IMR-90 (cell line): ENCODE measurements at regions not wholly inside any gene's neighbourhood (a gene's known extent, or its start where the extent isn't known, plus 50 kb on each side); places are given as distances from the start of the nearest gene placed in this dataset.

Experiments used
- BHLHE40 ChIP-seq: fragments of 150-350 bp; IDR thresholded peaks from 2 replicates; pipeline ENCODE4 v1.6.1; 2016; ENCODE audit warnings: mild to moderate bottlenecking, low read depth, low read length
- CEBPB ChIP-seq: IDR thresholded peaks from 2 replicates; pipeline ENCODE4 v1.6.1; 2012; ENCODE audit warnings: low read depth, low read length, improper control_type of control experiment
- CHD1 ChIP-seq: IDR thresholded peaks from 2 replicates; pipeline ENCODE4 v1.6.1; 2012; ENCODE audit warnings: low read depth, low read length, improper control_type of control experiment
- FOS ChIP-seq: fragments of 150-350 bp; IDR thresholded peaks from 2 replicates; pipeline ENCODE4 v1.6.1; 2016; ENCODE audit warnings: low read depth, low read length
- MAFK ChIP-seq: IDR thresholded peaks from 2 replicates; pipeline ENCODE4 v1.6.1; 2012; ENCODE audit warnings: low read depth, low read length, improper control_type of control experiment
- MAZ ChIP-seq: IDR thresholded peaks from 2 replicates; pipeline ENCODE4 v1.6.1; 2012; ENCODE audit warnings: low read depth, mild to moderate bottlenecking, low read length, improper control_type of control experiment, moderate library complexity, borderline replicate concordance
- POLR2A ChIP-seq: IDR thresholded peaks from 2 replicates; pipeline ENCODE4 v1.6.1; 2012; ENCODE audit warnings: mild to moderate bottlenecking, low read depth, low read length
- RAD21 ChIP-seq: IDR thresholded peaks from 2 replicates; pipeline ENCODE4 v1.6.1; 2012; ENCODE audit warnings: low read length, improper control_type of control experiment
- RCOR1 ChIP-seq: IDR thresholded peaks from 2 replicates; pipeline ENCODE4 v1.6.1; 2012; ENCODE audit warnings: mild to moderate bottlenecking, low read length, improper control_type of control experiment; ENCODE audit not compliant: insufficient replicate concordance
- RFX5 ChIP-seq: IDR thresholded peaks from 2 replicates; pipeline ENCODE4 v1.8.0; 2012; ENCODE audit warnings: low read depth, mild to moderate bottlenecking, low read length, moderate library complexity
- SMC3 ChIP-seq: fragments of 150-350 bp; IDR thresholded peaks from 2 replicates; pipeline ENCODE4 v1.6.1; 2016; ENCODE audit warnings: low read depth, mild to moderate bottlenecking, antibody characterized with exemption, low read length, moderate library complexity
- TF ChIP-seq, protein P1 (sequence below): conservative IDR thresholded peaks from 2 replicates; pipeline ENCODE4 v1.5.1; 2012; ENCODE audit warnings: mild to moderate bottlenecking, low read depth, low read length, improper control_type of control experiment
- TF ChIP-seq, protein P2 (sequence below): fragments of 150-350 bp; IDR thresholded peaks from 2 replicates; pipeline ENCODE4 v1.6.1; 2017; ENCODE audit warnings: mild to moderate bottlenecking, antibody characterized with exemption, low read length, low read depth
- TF ChIP-seq, protein P3 (sequence below): fragments of 150-350 bp; IDR thresholded peaks from 2 replicates; pipeline ENCODE4 v1.6.1; 2016; ENCODE audit warnings: low read depth, mild to moderate bottlenecking, low read length, moderate library complexity, borderline replicate concordance

DNA sequence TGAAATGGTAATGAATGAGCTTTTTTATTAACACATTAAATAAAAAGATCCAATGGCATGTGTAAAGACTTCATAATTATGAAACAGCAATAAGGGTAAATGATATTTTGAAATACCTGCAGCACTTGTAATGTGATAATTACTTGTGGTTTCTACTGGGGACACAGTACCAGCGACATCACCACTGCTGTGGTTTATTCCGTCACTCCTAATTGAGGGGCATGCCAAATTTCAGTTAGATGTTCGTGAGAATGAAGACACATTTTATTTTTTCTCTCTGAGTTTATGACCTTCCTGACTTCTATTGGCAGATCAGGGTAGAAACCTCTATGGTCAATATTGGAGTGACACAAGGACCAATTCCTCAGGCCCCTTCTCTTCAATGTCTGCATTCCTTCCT, 131.9 kb upstream of the XYLT1 start:
- TF ChIP-seq, protein P1, sequence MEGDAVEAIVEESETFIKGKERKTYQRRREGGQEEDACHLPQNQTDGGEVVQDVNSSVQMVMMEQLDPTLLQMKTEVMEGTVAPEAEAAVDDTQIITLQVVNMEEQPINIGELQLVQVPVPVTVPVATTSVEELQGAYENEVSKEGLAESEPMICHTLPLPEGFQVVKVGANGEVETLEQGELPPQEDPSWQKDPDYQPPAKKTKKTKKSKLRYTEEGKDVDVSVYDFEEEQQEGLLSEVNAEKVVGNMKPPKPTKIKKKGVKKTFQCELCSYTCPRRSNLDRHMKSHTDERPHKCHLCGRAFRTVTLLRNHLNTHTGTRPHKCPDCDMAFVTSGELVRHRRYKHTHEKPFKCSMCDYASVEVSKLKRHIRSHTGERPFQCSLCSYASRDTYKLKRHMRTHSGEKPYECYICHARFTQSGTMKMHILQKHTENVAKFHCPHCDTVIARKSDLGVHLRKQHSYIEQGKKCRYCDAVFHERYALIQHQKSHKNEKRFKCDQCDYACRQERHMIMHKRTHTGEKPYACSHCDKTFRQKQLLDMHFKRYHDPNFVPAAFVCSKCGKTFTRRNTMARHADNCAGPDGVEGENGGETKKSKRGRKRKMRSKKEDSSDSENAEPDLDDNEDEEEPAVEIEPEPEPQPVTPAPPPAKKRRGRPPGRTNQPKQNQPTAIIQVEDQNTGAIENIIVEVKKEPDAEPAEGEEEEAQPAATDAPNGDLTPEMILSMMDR: no peak
- TF ChIP-seq RCOR1: no peak
- TF ChIP-seq MAFK: no peak
- no peak for TF ChIP-seq POLR2A
- TF ChIP-seq CEBPB: no peak
- no peak for TF ChIP-seq SMC3
- no peak for TF ChIP-seq RFX5
- TF ChIP-seq, protein P2, sequence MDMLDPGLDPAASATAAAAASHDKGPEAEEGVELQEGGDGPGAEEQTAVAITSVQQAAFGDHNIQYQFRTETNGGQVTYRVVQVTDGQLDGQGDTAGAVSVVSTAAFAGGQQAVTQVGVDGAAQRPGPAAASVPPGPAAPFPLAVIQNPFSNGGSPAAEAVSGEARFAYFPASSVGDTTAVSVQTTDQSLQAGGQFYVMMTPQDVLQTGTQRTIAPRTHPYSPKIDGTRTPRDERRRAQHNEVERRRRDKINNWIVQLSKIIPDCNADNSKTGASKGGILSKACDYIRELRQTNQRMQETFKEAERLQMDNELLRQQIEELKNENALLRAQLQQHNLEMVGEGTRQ: no peak
- no peak for TF ChIP-seq RAD21
- no peak for TF ChIP-seq MAZ
- TF ChIP-seq FOS: no peak
- TF ChIP-seq, protein P3, sequence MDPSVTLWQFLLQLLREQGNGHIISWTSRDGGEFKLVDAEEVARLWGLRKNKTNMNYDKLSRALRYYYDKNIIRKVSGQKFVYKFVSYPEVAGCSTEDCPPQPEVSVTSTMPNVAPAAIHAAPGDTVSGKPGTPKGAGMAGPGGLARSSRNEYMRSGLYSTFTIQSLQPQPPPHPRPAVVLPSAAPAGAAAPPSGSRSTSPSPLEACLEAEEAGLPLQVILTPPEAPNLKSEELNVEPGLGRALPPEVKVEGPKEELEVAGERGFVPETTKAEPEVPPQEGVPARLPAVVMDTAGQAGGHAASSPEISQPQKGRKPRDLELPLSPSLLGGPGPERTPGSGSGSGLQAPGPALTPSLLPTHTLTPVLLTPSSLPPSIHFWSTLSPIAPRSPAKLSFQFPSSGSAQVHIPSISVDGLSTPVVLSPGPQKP: no peak
- no peak for TF ChIP-seq CHD1
- no peak for TF ChIP-seq BHLHE40
